HG02943 (cell line): ENCODE measurements at regions not wholly inside any gene's neighbourhood (a gene's known extent, or its start where the extent isn't known, plus 50 kb on each side); places are given as distances from the start of the nearest gene placed in this dataset.

ENCODE experiments used
- ATAC-seq: cut with Tn5 transposase; IDR thresholded peaks from one replicate; pipeline ENCODE4 v1.9.1; 2021; ENCODE audit warnings: mild to moderate bottlenecking, low read depth, moderate library complexity; ENCODE audit not compliant: unreplicated experiment

DNA sequence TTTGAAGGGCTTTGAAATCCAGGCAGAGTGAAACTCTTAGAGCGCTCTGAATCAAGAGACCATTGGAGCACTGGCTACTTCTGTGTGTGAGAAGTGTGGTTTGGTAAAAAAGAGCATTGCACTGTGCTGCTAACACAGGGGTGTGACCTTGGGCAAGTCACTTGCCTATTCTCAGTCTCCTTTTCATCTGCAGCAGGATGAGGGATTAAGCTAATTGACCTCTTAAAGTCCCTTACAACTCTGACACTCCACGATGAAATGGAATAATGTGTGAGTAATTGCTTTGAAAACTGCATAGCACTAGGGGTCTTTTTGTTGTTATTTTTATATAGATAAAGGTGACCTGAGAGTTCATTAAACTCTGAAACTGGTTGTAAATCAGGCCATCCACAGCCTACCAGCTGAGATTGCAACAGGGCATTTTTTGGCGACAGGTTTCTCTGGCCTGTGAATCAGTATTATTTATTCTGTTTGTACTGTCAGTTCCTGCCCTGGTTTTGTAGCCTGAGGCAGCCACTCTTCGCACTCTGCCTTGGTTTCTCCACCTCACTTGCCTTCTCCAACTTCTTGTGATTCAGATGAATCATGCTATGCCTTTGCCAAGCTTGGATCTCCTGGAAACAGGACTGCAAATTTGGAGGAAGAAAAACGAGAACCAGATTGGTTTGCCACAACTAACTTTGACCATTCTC is 159.9 kb upstream of the PARP11 start:
- ATAC-seq: no peak

DNA sequence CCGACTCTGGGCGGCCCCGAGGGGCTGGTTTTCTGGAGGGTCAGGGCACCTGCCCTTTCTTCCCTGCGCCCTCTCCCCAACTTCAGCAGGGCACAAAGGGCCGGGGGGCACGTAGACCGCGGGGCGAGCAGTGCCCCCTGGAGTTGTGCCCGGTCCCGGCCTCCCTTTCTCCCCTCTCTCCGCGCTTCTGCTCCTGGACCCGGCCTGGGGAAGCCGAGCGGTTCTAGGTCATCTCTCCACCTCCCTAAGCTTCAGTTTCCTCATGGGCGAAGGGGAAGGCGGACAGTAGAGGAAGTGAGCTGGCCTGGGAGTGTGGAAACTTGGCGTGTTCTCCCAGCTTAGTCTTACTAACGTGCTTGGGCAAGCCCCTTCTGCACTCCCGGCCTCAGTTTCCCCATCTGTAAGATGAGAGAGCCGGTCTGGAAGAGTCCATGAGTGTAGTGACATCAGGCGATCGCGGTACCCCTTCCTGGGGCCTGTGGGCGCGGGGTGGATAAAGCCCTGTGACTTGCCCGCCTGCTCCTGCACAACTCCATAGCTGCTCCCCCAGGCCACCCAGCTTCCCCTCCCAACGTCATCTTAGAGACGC is 158.6 kb upstream of the PARP11 start:
- ATAC-seq: no peak

DNA sequence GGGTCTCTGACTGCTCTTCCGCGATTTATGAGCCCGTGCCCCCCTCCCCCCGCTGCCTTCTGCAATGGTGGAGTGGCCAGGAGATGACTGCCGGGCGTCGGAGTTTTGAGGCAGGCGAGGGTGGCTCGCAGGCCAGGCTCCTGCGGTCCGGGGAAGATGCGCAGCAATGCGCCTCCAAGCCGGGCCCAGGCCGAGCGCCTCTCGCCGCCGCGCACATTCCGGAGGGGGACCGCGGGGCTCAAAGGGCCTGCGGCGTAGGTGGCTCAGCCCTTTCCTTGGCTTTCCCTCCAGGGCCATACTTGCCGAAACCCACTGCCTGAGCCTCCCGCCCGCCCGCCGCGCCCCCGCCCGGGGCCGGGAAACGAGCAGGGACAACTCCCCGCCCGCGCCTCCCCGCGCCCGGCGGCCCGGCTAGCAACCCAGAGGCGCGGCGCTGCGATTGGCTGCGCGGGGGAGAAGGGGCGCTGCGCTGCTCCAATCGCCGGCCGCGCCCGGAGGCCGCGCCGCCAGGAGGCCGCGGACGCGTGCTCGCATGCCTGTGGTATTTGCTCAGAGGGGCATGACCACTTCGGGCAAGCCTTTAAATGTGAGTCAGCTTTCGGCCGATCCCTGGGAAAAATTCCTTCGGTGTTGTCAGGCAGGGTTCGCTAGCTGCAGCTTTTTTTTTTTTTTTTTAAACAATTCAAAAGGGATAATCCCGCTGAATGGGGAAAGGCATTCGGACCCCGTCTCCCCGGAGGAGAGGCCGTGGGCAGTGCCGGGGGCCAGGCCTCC is 157.9 kb upstream of the PARP11 start:
- no peak for ATAC-seq

DNA sequence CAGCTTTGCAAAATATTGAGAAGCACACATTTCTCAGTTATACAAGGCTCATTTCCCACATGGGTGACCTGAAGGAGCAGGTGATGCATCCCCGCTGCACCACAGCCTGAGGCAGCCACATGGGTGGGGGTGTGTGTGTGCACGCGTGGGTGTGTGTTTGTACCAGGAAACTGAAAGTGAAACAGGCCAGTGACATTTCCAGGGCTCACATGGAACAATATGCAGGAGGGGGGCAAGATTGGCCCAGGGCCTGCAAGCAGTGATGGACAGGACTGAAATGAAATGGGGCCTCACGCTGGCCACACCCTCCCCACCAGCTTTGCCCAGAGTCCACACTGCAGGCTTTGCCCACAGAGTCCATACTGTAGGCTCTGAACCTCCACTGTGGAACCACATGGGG is 154.2 kb upstream of the PARP11 start:
- ATAC-seq: no peak

DNA sequence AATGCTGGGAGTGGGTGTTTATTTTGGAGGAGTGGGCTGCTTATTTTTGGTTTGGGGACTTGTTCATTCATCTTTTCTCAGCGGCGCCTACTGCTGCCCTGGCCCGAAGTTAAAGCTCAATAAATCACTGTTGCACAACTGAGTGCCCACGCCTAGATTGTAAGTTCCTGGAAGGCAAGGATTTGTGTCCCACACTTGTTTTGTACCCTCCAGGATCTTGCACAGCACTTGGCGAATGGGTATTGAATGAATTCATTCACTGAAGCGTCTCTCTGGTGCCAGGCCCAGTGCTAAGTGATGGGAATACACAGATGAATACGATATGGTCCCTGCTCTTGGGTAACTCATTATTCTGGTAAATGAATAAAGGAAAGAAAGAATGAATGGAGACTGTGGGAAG is 153.3 kb upstream of the PARP11 start:
- ATAC-seq: no peak

DNA sequence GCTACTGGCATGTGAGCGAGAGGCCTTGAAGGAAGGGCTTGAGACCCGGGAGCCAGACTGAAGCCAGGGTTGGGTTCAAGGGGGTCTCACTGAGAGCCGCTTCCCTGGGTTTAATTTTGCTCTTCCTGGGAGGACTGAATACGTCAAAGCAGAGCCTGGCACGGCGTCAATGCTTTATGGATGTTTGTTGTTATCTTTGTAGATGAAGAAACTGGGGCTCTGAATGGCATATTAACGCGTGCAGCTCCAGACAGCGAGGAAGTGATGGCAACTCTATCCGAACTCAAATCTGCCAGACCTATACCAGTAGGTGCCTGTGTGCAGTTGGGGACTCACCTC is 152.8 kb upstream of the PARP11 start:
- ATAC-seq: no peak

DNA sequence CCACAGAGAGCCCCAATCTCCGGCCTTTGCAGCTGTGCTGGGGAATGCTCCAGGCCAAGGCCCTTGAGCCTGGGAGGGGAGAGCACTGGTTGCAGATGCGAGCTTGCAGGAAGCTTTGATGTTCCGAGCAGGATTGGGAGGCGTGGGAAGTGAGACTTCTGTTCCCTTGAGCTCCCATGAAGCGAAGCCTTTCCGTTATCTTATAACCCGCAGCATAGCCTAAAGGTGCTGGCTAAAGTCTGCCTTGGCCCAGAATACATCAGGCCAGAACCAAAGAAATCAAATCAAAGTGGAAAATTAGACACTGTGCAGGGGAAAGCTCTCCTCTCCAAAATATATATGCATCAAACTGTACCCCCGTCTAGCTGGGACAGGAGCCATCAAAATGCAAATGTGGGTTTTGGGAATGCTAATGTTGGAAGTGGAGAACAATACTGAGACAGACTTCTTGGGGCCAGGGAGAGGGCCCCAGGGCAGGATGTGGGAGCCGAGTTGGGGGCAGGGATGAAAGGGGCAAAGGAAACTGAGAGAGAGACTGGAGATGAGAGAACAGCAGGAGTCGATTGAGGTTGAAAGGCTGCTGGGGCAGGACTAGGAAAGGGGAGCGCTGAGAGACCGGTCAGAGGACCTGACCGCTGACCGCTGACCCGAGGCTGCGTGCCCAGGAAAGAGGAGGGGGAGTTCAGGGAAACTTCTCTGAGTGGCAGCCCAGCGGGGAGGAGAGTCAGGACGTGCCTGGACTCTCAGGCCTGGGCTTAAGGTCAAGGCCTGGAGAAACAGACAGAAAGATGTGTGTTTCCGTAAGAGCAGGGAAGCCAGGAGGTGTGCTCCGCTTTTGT is 152.2 kb upstream of the PARP11 start:
- no peak for ATAC-seq

DNA sequence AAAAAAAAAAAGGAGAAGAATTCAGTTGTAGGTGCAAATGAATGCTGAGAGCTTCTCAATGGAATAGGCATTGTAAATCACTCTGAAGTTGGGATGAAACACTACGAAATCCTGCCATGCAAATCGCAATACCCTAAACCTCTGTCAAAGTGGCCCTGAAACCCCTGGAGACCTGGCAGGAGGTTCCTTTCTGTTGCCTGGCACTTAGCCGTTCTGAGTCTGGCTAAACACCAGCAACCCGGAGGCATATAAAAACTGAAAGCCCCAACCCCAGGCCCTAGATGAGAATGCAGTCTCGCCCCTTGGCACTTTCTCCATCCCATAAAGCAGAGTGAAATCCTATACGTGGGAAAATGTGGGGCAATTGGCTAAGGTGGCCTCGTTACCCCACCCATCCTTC is 151.5 kb upstream of the PARP11 start:
- no peak for ATAC-seq

DNA sequence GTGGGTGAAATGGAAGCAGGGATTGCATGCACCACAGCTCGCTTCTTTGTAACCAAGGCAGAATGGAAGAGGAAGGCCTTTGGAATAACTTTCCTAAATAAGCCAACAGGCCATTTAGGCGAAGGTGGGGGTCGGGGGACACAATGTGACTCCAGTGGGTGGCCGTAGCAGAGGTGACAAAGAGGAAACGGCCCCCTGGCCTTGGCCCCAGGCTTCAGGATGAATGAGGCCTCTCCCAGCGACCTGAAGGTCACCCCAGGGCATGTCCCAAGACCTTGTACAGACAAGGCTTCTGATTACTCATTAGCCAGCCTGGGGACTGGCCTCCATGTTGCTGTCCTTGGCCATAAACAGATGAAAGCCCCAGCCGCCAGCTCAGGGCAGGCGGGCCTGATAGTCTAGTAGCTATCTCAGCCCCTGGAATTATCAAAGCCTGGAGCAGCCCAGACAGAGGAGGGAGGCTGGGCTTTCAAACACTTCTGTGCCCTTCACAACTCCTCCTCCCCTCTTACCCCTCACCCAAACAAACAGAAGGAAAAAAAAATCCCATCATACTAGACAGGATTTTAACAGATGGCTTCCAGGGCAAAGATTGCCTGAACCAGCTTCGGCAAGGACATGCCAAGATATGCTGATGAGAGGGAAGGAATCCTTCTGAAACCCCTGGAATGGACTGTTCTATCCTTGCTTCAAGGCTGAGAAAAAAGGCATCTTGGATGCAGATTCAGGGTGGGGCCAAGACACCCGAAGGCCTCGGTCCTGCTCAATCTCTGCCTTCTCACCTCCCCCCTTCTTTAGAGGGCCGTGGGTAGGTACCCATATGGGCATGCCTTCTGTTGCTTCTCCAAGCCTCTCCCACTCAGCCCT is 142.3 kb upstream of the PARP11 start:
- no peak for ATAC-seq

DNA sequence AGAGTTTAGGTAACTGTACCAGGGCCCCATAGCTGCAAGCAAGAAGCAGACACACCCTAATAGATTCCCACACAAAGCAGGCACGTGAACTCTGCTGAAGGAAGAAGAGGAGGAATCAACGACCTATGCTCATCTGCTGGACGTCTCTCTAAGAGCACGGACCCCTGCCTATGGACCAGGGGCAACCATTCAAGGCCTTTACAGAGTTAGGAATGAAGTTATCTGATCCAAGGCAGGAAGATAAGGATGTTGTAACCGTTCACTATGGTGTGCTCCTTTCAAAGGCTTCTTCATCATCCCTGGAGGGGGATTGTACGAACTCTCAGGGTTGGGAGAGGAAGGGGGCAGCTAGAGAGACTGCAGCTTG is 141.6 kb upstream of the PARP11 start:
- ATAC-seq: no peak

DNA sequence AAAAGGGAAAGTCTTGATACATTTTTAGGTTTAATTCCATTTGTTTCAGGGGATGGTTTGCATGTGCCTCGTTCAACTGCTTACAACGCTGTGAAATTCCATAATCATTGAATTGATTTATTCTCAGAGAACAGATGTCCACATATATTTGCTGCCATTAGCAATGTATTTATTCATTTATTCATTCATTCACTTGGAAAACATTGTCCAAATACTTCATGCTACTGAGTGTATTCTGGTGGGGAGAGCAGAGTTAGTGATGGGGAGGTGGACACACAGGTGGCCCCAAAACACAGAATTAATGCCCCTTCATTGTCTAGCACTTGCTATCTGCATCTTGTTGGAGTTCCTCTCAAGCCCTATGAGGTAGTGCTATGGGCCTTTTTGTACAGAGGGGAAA is 141.2 kb upstream of the PARP11 start:
- ATAC-seq: no peak

DNA sequence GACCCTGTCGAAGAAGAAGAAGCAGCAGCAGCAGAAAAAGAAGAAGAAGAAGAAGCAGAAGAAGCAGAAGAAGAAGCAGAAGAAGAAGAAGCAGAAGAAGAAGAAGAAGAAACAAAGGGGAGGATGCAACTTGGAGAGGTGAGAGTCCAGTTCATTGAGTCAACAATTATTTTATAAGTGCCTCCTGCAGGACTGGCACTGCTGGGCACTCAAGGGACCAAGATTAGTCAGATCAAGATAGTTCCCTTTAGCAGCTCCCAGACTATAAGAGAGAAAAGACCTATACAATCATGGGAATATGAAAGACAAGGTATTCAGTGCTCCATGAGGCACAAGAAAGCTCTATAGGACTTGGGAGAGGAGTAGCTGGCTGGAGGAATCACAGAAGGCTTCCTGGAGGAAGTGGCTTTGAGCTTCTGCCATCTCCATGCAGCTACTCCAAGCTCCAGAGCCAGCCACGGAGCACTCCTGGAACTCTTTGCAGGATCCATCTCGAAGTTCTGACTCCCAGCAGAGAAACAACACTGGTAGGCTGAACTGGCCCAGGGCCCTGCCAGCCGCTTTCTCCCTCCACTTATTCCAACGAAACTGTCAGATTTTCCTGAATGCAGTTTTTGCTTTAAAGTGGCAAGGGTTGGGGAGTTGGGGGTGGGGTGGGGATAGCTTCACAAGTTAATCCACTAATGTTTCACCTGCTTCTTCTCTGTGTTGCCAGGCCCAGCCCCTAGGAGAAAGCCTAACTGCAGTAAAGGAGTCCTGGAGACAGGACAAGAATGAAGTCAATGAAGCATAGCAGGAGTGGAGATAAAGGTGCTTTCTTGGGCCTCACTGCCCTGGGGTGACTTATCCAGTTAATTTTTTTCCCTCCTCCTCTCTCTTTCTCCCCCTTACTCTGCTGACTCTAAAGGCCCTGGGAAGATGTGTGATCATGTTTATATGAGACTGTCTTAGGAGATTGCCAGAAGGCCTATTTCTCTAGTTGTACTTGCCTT is 140.1 kb upstream of the PARP11 start:
- no peak for ATAC-seq

DNA sequence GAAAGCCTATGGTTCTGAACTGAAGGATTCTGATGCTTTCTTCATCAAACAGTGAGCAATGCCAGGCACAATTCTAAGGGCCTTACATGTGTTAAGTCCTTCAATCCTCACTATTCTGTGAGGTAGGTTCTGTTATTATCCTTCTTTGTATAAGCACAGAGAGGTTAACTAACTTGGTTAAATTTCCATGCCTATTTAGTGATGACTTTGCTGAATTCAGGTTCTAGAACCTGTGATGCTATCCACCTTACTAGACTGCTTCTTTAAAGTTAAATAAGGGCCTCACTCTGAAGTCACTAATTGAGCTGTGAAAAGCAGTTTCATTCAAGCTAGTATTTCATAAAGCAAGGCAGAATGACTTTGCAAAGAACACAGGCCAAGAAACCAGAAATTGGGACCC is 138.9 kb upstream of the PARP11 start:
- ATAC-seq: no peak

DNA sequence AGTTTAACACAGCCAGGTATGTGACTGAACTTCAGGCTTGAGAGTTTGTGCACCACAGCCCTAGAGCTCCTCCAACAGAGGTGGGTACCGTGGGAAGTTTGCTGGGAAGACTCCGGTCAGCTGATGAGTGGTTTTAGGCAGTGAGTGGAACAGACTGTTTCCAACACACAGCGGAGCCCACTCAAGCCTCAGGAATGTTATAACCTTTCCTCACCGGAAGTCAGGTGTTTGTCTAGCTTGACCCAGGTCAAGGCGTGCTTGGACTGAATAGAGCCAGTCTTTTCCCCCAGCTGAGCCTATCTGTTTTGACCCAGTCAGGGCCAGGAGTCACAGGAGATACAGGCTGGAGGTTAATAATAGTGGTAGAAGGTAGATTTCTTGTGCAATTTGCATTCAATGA is 138.4 kb upstream of the PARP11 start:
- no peak for ATAC-seq

DNA sequence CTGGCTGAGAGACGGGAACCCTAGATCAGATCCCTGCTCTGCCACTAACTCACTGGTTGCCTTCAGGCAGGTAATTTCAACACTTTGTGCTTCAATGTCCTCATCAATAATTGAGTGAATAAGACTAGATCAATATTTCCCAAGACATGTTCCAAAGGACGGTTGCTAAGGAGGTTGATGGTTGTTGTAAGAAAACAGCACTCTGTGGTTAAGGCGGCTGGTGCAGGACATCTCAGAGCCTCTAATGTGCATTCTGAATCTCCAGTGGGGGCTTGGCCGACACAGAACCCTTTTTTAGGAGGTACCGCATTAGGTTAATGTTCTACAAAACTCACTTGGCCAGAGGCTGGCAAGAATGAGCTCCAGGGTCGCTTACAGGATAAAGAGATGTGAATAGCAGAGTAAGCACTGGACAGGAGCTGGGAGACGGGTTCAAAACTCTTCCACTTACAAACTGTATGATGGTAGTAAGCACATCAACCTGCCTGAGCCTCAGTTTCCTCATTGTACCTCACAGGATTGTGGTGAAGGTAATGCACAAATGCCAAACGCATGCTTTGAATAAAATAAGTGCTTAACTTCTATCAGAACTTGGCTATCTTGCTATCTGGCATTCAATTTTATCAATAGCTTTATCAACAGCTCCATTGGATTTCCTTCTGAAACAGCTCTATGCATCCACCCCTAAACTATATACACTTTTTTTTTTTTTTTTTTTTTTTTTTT is 136.9 kb upstream of the PARP11 start:
- no peak for ATAC-seq

DNA sequence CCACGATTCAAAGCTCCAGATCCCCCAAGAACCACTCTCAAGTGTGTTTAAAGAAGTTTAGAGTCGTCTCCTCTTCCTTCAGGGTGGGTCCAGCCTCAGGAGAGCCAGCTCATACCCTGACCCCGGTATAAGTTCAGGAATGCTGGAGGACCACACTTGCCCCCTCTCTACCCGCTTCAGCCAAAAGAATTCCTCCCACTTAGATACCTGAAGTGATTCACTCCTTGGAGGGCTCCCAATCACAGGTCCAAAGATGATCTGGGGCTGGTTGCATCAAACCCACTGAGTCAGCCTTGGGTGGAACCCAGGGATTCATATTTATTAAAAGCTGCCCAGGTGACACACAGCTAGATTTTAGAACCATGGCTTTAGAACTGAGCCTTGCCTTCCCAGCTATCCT is 133.5 kb upstream of the PARP11 start:
- ATAC-seq: no peak

DNA sequence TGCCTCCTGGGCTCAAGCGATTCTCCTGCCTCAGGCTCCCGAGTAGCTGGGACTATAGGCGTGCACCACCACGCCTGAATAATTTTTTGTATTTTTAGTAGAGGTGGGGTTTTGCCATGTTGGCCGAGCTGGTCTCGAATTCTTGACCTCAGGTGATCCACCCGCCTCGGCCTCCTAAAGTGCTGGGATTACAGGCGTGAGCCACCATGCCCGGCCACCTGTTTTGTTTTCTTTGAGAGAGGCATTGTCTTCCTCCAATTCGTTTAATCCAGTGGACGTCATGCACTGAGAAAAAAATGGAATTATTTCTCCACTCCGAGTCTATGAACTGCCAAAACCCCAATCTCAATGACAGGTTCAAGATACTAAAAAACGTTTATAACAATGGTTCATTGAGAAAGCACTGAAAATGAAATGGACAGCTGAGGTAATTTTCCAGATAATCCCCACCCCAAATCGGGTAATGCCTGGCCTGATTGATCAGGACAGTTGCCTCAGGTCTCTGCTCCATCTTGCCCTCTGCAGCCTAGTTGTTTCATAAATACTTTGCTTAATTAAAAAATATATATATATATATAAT is 132.7 kb upstream of the PARP11 start:
- ATAC-seq: no peak

DNA sequence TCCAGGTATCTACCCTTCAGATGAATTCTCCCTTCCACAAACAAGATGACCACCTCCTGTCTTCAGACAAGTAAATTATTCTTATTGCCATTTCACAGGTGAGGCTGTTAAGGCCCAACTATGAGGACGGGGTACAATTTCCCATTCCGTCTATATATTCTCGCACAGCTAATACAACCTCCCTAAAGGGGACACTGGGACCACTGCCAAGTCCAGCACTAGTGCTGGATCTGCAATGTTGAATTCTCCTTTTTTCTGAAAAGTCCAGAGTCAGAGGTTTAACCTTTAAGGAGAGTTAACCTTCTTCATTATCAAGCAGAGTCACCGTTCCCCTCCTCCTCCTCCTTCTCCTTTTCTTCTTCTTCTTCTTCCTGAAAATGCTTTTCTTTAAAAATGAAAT is 130.4 kb upstream of the PARP11 start:
- no peak for ATAC-seq
